H4 (cell line): ENCODE measurements at regions not wholly inside any gene's neighbourhood (a gene's known extent, or its start where the extent isn't known, plus 50 kb on each side); places are given as distances from the start of the nearest gene placed in this dataset.

ENCODE experiments used
- DNase-seq: peaks from one replicate; pipeline ENCODE4 v3.0.0-alpha.2; 2015; ENCODE audit warnings: low spot score

DNA sequence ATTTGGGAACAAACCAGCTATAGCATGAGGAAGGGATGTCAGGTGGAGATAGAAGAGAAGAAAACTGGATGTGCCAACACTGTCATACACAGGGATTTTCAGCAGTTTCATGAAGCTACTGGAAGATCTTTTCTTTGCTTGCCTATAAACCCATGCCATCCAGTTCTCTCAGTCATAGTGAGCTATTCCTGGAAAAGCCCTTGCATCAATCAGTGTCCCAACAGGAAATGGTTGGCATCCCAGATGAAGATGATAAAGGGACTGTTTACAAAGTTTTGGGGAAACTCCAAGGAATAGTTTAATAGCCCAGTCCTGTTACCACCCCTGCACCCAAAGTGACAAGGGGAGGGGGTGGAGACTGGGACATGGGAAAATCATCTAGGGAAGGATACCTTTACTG is 58.5 kb upstream of the ARGLU1 start:
- DNase-seq = no peak

DNA sequence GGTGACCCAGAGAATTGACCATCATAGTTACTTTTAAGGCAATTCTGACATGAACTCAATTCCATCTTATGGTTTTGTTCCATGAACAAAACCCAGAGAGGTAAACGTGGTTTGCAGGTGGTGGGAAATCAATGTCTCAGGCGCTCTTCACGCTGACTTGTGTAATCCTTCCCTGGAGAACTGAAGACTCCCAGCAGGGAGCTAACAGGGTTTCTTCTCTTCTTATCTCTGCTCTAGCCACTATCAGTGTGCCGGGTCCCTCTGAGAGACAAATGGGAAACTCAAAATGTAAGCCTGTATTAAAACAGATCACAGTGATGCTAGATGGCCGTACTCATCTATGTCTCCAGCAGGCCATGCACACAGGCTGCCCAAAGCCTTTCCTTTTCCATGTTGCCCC is 57.6 kb upstream of the ARGLU1 start:
- no peak for DNase-seq

DNA sequence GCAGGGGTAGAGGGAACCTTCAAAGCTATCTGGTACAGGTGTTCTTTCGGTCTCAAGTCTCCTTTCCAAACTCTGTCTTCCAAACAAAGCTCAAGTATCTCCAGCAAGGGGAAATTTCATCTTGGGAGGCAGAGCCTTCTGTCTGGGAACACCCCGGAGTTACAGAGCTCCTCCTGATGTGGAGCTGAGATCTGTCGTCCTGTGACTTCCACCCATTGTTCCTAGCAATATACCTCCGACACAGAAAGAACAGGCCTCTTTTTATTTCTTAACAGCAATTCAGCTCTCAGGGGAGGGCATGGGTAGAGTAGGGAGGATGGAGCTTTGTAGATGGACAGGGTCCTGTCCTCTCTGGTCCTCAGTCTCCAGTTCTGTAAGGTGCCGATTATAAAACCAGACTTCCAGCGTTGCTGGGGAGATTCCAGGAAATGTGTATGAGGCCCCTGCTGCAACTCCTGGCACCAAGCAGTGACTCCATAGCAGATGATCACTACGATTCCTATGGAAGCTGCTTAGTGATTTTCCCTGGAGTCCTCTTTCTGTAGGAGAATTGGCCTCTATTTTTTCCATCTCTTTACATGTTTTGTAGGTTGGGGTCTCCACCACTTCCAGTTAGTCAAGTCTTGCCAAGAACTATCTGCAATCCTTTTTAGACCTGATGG is 56.0 kb upstream of the ARGLU1 start:
- no peak for DNase-seq

DNA sequence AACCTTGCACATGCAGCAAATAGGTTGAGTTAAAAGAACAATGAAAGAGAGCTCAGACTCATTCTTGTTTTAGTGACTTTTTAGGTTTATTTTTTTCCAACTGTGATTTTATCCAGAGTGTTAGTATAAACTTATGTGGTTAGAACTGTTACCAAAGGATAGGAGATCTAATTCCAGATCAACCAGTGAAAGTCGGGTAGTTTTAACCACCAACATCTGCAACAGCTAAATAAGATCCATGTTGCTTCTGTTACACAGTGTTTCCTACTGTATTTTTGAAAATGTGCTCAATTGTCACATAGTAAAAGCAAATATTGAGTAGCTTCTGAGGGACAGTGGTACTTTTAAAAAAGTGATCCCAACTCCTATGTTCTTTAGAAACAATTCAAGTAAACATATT is 53.9 kb upstream of the ARGLU1 start:
- DNase-seq = no peak

DNA sequence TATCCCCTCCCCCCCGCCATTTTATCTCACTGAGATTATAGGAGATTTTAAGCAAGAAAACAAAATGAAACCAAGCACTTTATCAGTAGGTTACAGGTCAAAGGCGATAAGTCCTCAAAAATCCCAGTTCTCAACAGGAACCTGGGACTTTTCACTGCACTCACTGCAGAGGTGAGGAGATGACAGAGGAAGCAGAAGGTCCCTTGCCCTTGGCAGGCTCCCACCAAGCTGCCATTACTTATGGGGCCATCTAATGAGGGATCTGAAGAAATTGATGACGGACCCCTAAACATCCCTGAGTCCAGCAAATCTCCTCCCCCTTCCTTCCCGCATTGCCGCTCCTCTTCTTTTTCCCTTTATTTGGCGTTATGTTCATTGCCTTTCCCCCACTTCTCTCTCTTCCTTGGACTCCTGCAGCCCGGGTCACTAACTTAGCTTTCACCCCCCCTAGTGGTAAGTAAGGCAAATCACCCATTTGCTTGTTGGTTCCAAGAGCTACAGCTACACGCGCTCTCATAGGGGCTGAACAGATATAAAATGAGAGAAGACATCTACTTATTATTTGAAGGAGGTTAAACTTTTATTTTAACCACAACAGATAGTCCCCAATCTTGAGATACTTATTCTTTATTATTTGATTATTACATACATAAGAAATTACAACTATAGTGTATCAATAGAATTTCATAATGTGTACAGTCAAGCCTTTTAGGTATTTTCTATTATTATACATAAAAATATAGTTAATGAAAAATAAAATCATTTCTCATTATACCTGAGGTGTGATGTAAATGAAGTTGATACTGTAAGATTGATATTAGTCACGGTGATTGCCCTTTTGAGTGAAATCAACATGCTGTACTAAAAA is 52.0 kb upstream of the ARGLU1 start:
- DNase-seq = peak; percentile 54
